Limb (tissue), 2 donors: ENCODE measurements at regions not wholly inside any gene's neighbourhood (a gene's known extent, or its start where the extent isn't known, plus 50 kb on each side); places are given as distances from the start of the nearest gene placed in this dataset.

ENCODE experiments used
- DNase-seq, 2 donors: peaks; one replicate each; pipeline ENCODE4 v3.0.0-alpha.2; 2016; ENCODE audit errors: extremely low spot score in 2 of 2

GRCh38 chr10:47230482-47230881 is 69.5 kb upstream of the GDF10 start:
- DNase-seq: peak in 1 of 2 donors; percentile 15

GRCh38 chr10:47230957-47231356 is 69.0 kb upstream of the GDF10 start:
- DNase-seq: no peak

- DNase-seq: peak in 1 of 2 donors; percentile 5
Measured at GRCh38 chr10:47231414-47231813, 68.6 kb upstream of the GDF10 start.

- DNase-seq: no peak
Measured at GRCh38 chr10:47233631-47234030, 66.4 kb upstream of the GDF10 start.

- DNase-seq: no peak
Measured at GRCh38 chr10:47235484-47235883, 64.5 kb upstream of the GDF10 start.

GRCh38 chr10:47237316-47238260 is 62.4 kb upstream of the GDF10 start:
- peak in 1 of 2 donors; percentile 6 for DNase-seq

- peak in 1 of 2 donors; percentile 13 for DNase-seq
Measured at GRCh38 chr10:47238331-47239095, 61.5 kb upstream of the GDF10 start.

GRCh38 chr10:47239211-47239610 is 60.8 kb upstream of the GDF10 start:
- DNase-seq: peak in 1 of 2 donors; percentile 7

GRCh38 chr10:47240173-47240572 is 59.8 kb upstream of the GDF10 start:
- DNase-seq: peak in 1 of 2 donors; percentile 7

GRCh38 chr10:47241256-47241655 is 58.7 kb upstream of the GDF10 start:
- DNase-seq: peak in 1 of 2 donors; percentile 20

GRCh38 chr10:47241946-47242867 is 57.8 kb upstream of the GDF10 start:
- DNase-seq: peak in 1 of 2 donors; percentile 17

- DNase-seq: no peak
Measured at GRCh38 chr10:47243356-47243755, 56.6 kb upstream of the GDF10 start.

- no peak for DNase-seq
Measured at GRCh38 chr10:47243791-47244190, 56.2 kb upstream of the GDF10 start.

- DNase-seq: peak in 1 of 2 donors; percentile 12
Measured at GRCh38 chr10:47244560-47245500, 55.2 kb upstream of the GDF10 start.

GRCh38 chr10:47245731-47246350 is 54.2 kb upstream of the GDF10 start:
- no peak for DNase-seq

GRCh38 chr10:47246406-47247147 is 53.4 kb upstream of the GDF10 start:
- peak in 1 of 2 donors; percentile 24 for DNase-seq

GRCh38 chr10:47247148-47248059 is 52.6 kb upstream of the GDF10 start:
- peak in 1 of 2 donors; percentile 29 for DNase-seq
